C4-2B (cell line): ENCODE measurements at regions not wholly inside any gene's neighbourhood (a gene's known extent, or its start where the extent isn't known, plus 50 kb on each side); places are given as distances from the start of the nearest gene placed in this dataset.

ENCODE experiments used
- H3K27ac ChIP-seq: fragments of 450-650 bp; 2 replicates; pipeline ENCODE4 v1.5.1; 2017
- CTCF ChIP-seq: fragments of 450-650 bp; conservative IDR thresholded peaks from 2 replicates; pipeline ENCODE4 v1.5.1; 2017; ENCODE audit warnings: mild to moderate bottlenecking
- ZFX ChIP-seq: fragments of 450-650 bp; IDR thresholded peaks from 2 replicates; pipeline ENCODE4 v1.6.1; 2017

GRCh38 chr2:236687296-236687965, 117.8 kb downstream of the ACKR3 start:
- H3K27ac ChIP-seq: no peak overlapping the region

GRCh38 chr2:236688157-236688556, 118.5 kb downstream of the ACKR3 start:
- TF ChIP-seq CTCF (no peak), ZFX (no peak)
- no peak overlapping the region for H3K27ac ChIP-seq

More at GRCh38 chr2:236687296-236687965, 117.8 kb downstream of the ACKR3 start:
- TF ChIP-seq ZFX: no peak
- no peak for TF ChIP-seq CTCF

- H3K27ac ChIP-seq: no peak overlapping the region
- TF ChIP-seq CTCF: no peak
- TF ChIP-seq ZFX: no peak
Observed at GRCh38 chr2:236688563-236689392, 119.2 kb downstream of the ACKR3 start.

GRCh38 chr2:236689393-236689700, 119.7 kb downstream of the ACKR3 start:
- no peak for TF ChIP-seq ZFX
- TF ChIP-seq CTCF: no peak
- no peak overlapping the region for H3K27ac ChIP-seq

GRCh38 chr2:236689981-236690380, 120.4 kb downstream of the ACKR3 start:
- TF ChIP-seq CTCF: no peak
- no peak for TF ChIP-seq ZFX
- no peak overlapping the region for H3K27ac ChIP-seq

- H3K27ac ChIP-seq: no peak overlapping the region
- TF ChIP-seq ZFX (no peak), CTCF (no peak)
Observed at GRCh38 chr2:236690726-236691125, 121.1 kb downstream of the ACKR3 start.

GRCh38 chr2:236691799-236692167, 122.2 kb downstream of the ACKR3 start:
- H3K27ac ChIP-seq: no peak overlapping the region
- TF ChIP-seq CTCF: no peak
- no peak for TF ChIP-seq ZFX
